Stimulated activated CD8-positive, alpha-beta memory T cell treated with anti-CD3 and anti-CD28 coated beads, Interleukin-15, amount 100 ng/mL, for 48 hours (primary cell): ENCODE measurements at regions not wholly inside any gene's neighbourhood (a gene's known extent, or its start where the extent isn't known, plus 50 kb on each side); places are given as distances from the start of the nearest gene placed in this dataset.
"Not testable (repeated sequence)": the region's sequence is repeated elsewhere in the genome, so short reads cannot be mapped to it uniquely, and the experiment has no call there.

Experiments
- DNase-seq, 2 donors: peaks; one replicate each; pipeline ENCODE4 v3.0.0-alpha.2; 2020; ENCODE audit warnings: low read depth in 2 of 2

DNA sequence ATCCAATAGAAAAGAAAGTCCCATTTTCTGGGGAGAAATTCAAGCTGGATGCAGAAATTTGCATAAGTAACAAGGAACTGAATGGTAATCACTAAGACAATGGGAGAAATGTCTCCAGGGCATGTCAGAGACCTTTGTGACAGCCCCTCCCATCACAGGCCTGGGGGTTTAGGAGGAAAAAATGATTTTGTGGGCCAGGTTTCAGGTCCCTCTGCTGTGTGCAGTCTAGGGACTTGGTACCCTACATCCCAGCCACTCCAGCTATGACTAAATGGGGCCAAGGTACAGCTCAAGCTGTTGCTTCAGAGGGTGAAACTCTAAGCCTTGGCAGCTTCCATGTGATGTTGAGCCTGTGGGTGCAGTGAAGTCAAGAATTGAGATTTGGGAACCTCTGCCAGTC lies 695.5 kb upstream of the MIR17HG start:
- no peak for DNase-seq

DNA sequence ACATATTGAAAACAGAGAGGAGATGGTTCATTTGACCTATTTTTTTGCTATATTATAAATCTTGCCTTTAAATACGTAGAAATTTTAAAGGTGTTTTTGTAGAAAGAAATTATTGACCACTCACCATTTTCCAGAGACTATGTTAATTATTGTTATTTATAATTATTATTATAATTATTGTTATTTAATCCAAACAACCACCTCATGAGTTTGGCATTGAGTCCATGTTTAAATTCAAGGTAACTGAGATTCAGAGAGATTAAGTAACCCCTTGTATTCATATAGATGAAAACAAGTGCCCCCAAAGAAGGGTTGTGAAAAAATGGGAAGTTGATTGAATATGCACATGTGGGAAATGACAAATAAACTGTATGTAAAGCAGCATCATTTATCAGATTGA lies 692.5 kb upstream of the MIR17HG start:
- no peak for DNase-seq

DNA sequence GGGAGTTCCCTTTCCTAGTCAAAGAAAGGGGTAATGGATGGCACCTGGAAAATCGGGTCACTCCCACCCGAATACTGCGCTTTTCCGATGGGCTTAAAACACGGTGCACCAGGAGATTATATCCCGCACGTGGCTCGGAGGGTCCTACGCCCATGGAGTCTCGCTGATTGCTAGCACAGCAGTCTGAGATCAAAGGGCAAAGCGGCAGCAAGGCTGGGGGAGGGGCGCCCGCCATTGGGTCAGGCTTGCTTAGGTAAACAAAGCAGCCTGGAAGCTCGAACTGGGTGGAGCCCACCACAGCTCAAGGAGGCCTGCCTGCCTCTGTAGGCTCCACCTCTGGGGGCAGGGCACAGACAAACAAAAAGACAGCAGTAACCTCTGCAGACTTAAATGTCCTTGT lies 683.3 kb upstream of the MIR17HG start:
- DNase-seq, result not testable (repeated sequence)

DNA sequence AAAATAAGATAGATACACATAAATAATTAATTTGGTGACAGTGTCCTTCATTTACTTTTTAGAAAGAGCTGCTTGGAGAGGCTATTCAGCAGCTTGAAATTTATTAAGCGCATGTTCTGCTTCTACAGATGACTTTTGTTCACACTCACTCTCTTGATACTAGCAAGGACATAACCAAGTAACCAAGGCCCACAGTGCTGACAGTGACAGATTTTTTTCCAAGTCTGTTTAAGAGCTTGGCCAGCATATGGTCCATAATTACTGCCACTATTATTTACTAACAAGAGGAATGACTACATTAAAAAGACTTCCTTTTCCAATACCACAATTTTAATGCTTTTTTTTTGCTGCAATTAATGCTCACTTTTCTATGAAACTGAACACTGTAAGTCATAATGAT lies 673.7 kb upstream of the MIR17HG start:
- no peak for DNase-seq

DNA sequence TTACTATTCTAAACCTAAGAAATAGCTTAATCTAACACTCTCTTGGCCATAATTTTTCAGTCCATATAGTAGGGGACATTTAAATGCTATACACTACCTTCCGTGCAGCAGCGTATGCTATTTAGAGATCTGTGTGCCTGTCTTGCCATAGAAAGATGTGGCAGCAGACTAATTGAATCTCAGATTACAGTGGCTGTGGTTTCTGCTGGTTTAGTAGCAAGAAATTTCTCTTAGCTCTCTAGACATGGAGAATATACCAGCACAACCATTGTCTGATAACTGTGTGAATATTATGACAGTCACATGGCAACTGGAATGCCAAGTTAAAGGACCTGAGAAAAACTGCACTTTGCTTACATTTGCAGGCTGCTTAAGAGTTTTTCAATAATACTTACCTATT lies 672.4 kb upstream of the MIR17HG start:
- DNase-seq, result no peak

DNA sequence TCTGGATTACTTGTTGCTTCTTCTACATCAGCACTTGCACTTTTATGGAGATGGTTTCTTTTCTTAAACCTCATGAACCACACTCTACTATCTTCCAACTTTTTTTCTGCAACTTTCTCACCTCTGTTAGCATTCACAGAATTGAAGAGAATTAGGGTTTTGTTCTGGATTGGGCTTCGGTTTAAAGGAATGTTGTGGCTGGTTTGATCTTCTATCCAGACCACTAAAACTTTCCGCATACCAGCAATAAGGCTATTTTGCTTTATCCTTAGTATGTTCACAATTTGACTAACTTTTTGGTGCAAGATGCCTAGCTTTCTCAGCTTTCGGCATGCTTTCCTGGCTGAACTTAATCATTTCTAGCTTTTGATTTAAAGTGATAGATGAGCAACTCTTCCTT lies 666.7 kb upstream of the MIR17HG start:
- no peak for DNase-seq

DNA sequence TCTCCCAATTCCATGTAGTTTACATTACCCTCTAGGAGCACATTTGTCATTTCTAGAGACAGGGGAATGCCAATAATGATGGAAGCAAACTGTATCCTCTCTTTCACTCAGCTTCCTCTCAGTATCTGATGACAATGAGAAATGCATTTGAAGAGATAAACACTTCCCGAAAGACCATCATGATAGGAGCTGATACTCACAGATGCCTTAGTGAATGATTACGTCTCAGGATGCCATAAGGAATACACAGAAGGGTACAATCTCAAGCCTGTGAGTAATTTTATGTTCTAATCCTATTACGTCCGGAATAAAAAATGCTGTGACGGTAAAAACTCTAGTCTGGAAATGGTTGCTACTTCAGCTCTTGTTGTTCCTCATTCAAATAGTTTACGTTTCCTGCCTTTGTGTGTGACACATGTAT lies 663.8 kb upstream of the MIR17HG start:
- DNase-seq, result no peak

DNA sequence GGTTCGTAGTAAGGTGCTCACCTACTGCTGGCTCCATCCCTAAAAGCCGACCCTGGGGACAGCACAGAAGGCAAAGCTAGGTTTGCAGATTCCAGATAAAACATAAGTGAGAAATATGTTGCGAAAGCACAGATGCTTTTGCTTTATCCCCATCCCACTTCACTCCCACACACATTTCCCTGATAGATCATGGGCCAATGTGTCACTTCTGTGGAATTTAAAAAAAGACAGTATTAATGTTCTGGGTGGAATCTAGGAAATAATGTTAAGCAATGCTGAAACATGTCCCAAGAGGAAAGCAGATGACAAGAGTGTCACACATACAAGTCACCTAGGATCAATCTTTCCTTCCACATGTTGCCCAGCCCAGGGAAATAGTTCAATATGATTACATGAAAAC lies 661.0 kb upstream of the MIR17HG start:
- no peak for DNase-seq

DNA sequence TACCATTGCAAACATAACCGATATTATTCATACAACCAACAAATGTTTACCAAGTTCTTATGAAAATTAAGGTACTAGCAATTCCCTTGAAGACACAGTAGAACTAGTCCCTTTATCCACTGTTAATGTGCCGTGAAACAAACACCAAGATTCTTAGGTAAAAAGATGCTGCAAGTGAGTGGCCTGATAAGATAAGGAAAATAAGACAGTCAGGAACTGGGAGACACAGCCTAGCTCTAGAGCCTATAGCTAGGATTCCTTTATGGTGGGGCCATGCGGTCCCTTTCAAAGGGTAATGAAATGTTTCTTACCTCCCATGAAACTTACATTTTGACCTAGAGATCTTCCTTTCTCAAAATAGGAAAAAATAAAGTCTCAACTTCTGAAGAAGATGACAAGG lies 658.4 kb upstream of the MIR17HG start:
- DNase-seq, result no peak

DNA sequence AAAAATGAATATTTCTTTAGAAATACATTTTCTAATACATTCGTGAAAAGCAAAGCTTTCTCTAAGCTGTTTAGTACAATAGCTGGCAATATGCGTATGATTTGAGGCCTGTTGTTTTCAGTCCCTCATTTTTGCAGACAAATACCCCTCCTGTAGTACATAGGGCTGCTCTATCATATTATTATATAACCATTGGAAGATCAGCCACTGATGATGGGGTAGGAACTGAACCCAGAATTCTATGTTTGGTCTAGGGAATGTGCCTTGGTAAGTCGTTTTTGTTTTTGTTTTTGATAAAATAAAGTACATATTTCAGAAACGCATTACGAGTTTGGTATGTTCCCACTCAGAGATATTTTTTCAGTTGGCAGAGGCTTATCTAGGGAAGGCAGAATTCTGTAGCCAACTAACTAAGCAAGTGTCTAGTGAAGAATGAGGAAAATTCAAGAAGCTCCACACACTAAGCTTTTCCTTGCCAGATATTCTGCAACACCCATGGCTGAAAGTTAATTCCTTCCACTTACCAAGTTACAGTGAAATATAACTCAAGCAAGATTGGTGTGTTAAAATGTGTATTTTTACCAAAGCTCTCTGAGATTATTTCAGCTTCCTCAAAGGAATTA lies 656.9 kb upstream of the MIR17HG start:
- DNase-seq, result no peak

DNA sequence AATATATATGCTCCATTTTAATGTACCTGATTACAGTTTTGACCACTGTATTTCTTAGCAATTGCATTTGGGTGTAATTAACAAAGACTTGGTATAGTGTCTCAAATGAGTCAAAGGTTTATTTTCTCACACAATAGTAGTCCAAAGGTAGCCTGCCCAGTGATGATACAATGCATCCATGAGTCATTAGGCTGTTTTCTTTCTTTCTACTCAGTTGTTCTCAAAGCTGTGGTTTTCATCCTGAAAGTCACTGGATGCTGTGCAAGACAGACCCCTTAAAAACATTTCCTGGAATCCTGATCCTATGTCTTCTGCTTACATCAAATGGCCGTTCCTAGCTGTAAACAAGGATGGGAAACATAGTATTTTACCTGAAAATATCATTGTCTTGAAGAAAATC lies 651.2 kb upstream of the MIR17HG start:
- DNase-seq, result no peak

DNA sequence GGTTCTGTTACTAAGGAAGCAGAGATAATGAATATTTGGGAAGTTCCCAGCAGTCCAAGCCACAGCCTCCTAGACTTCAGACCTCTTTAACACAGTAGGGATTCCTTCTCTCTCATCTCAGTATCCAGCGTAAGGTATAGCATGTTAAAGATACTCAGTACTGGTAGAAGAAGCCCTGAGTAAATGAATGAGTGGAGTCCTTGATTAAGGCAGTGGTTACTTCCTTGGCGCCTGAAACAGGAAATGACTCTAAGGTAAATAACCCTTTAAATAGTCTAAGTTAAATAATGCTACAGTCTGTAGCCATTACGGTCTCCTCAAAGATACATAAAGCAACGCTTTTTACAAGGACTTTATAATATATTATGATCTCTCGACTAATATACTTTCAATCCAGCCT lies 650.8 kb upstream of the MIR17HG start:
- no peak for DNase-seq

DNA sequence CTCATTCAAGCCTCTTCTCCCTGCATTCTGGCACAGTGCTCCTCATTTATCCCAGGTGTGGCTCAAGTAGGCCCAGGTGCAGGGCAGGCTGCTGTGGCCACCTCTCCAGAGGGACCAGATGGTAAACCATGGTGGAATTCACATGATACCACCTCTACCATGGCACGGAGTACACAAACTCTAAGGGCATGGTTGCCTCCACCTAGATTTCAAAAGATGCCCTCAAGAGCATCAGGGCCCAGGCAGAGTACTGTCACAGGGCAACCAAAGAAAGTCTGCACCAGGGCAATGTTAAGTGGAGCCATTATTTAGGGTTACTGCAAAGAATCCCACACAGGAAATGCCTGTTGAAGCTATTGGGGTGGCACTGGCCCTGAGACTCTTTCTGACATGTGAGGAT lies 647.1 kb upstream of the MIR17HG start:
- DNase-seq, result no peak

DNA sequence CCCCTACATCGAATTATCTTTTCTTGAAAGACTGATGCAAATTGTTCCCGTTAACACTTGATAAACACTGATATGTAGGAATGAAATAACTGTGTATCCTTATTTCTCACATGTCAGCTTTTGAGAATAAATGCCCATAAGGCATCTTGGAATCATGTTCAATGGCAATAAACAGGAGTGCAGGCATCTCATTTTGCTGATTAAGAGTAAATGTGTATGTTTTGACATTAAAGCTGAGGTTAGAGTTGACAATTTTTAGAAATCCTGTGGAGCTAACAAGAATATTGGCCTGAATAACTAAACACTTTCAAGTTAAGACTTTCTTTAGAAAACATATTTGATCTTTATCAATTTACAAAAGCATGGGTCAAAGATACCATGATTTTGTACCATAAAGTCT lies 646.2 kb upstream of the MIR17HG start:
- DNase-seq, result no peak

DNA sequence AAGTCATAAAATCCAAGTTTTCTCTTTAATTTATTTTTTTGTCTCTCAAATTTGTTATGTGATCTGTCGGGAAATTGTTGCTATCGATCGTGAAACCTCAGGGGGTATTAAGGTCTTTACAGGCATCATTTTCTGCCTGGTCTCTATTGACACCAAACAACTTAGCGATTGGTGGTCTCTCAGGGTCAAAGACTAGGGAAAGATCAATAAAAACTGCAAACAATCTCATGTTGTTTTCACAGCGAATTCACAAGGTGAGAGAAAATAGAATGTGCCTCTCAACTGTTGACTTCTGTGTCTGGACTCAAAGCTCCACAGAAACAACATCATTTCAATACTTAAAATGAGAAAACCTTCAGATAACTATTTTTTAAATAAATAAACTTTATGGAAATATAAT lies 645.4 kb upstream of the MIR17HG start:
- no peak for DNase-seq

DNA sequence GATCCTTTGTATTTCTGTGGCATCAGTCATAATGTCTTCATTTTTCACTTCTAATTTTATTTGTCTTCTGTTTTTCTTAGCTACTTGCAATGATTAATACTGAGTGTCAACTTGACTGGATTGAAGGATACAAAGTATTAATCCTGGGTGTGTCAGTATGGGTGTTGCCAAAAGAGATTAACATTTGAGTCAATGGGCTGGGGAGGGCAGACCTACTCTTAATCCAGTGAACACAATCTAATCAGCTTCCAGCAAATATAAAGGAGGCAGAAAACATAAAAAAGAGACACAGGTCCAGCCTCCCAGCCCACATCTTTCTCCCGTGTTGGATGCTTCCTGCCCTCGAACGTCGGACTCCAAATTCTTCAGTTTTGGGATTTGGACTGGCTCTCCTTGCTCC lies 640.9 kb upstream of the MIR17HG start:
- DNase-seq, result no peak

DNA sequence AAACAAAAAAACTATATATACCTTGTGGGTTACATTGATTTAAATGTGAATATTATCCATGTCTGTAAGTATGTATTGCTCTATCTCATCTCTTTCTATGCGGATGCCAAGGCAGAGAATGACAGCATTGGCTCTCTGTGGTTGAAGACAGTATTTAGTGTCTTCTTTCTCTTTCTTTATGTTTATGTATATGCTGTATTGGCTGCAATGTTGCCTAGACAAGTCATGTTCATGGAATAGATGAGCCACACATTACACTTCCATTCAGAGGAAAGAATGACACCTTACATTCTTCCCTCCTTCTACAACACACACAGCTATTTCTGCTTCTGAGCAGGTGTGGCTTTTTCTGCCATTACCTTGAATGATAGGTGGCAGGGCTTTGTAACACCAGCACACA lies 639.4 kb upstream of the MIR17HG start:
- DNase-seq, result no peak

DNA sequence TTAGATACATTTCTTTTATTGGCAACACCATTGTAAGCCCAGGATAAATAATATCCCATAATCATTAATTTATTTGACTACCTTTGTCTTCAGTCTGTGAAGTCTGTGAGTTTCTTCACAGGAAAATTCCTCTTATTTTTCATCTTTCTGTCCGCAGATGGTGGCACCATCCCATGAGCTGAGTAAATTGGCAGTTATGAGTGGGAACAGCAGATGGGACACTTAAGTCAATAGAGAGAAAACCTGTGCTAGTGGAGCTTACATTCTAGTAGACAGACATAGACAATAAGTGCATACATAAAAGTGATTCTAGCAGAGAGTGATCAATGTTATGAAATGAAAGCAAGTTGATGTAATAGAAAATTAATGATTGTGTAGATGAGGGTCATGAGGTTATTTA lies 638.2 kb upstream of the MIR17HG start:
- DNase-seq, result no peak

DNA sequence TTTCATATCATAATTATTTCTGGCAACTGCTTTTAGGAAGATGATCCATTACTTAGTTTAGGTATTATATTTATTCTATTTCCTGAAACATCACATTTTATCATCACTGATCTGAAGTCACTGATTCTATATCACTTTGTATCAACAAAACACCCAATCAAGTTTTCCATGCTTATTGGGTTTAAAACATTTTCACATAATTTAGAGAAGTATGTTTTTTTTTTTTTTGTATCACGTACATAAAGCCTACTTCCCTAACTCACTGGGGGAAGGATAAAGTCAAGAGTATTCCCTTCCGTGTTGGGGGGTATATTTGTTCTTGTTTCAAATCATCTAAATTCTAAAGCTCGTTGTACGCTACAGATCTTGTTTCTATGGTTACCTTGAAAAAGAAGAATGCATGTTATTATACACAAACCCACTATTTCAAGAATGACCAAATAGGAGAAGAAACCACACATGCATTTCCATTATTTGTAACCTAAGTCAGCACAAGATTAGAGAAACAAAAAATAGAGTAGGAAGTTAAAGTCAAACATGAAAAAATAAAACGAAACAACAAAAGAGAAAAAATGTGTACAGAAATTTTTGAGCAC lies 637.2 kb upstream of the MIR17HG start:
- DNase-seq, result no peak

DNA sequence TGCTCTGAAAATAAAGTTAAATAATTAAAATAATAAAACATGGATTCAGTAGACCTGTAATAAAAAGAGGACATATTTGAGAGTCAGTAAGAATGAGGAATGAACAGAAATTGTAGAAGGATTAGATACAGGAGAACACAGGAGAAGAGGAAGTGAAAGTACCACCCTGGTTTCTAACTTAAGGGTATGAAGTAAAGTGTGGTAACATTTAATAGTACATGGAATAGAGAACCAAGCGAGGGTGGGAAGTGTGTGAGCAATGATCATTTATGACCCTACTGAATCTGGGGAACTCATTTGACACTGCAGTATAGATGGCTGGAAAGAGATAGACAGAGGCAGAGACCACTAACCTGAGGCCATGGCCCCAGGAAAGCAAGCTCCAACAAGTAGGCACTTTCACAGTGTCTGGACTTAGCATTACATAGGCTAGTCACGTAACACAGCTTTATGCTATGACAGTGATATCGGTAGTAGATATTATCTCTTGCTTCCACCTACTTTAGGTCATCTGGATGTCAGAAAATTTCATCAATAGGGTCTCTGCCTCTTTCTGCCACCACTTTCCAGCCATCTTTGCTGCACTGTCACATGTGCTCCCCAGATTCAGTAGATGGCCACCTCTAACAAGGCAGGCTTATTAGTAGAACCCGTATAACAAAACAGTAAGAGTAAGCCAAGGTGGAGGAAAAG lies 633.9 kb upstream of the MIR17HG start:
- no peak for DNase-seq

DNA sequence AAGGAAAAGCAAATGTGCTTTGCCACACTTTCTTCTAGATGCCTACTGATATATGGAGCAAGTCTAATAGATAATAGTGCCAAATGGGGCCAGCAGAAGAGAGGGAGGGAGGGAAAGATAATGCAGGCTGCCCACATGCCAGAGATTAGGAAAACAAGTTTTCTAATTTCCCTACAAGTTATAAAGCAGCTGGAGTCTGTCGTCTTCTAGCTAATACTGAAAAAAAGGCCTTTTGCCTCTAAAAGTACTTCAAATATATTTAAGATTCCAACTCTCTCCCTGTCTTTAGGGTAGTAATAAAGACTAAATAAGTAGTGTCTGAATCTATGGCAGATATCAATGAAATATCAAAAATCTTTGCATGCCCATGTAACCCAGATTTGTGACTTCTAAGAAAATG lies 632.0 kb upstream of the MIR17HG start:
- DNase-seq, result no peak

DNA sequence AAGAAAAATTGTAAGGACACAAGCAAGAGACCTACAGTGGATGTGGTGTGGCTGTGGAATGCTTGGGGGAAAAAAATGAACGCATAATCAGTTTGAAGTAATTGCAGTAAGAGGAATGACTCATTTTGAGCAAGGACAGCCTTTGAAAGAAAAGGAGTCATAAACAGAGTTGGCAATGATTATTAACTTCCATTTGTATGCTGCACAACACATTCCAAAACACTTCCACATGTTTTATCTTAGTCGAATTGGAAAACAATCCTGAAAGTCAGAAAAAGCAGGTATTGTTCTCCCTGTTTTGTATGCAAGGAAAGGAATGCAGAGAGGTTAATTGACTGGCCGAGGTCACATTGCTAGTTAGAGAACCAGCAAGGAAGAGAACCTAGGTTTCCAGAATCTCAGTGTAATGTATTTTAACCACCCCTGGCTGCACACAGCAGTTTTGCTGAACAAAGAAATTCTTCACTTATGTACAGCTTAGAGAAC lies 630.0 kb upstream of the MIR17HG start:
- DNase-seq, result no peak

DNA sequence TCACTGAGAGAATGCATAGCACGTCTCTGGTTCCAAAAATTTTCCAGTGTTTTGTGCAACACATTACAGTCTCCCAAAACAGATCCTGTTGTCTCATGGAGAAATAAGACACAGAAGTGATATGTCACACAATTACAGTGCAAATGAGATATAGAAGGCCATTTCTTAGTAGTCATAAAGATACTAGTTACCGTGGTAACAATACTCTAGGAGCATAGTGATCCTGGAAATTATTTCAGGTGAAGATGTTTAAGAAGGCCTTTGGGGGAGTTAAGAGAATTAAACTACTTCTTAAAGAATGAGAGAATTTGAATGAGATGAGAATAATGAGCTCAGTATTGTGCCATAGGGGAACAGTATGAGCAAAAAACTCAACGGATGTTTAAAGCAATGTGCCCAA lies 628.0 kb upstream of the MIR17HG start:
- DNase-seq, result no peak
